HG02763 (cell line): ENCODE measurements at regions not wholly inside any gene's neighbourhood (a gene's known extent, or its start where the extent isn't known, plus 50 kb on each side); places are given as distances from the start of the nearest gene placed in this dataset.

Experiments used
- ATAC-seq: cut with Tn5 transposase; IDR thresholded peaks from one replicate; pipeline ENCODE4 v1.9.1; 2021; ENCODE audit warnings: mild to moderate bottlenecking, moderate library complexity; ENCODE audit not compliant: unreplicated experiment

DNA sequence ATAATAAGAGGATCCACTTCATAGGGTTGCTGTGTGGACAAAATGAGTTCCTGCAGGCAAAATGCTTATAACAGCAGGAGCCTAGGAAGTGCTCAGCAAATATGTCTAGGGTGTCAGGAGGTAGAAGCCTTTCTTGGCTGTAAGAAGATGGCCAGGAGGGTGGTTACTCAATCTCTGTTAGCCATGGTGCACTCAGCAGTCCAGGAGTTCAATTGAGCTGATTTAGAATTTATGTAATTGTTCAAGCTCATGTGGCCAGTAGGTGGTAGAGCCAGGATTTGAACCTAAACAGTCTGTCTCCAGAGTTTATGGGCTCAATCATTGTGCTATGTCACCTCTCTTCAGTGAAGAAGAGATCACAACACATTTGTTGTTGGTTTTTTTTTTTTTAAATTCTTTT lies 381.2 kb downstream of the KIF4B start:
- ATAC-seq, result no peak

GRCh38 chr5:155402927-155403640 lies 389.5 kb downstream of the KIF4B start:
- ATAC-seq, result no peak

GRCh38 chr5:155406815-155407214 lies 393.3 kb downstream of the KIF4B start:
- ATAC-seq, result no peak

DNA sequence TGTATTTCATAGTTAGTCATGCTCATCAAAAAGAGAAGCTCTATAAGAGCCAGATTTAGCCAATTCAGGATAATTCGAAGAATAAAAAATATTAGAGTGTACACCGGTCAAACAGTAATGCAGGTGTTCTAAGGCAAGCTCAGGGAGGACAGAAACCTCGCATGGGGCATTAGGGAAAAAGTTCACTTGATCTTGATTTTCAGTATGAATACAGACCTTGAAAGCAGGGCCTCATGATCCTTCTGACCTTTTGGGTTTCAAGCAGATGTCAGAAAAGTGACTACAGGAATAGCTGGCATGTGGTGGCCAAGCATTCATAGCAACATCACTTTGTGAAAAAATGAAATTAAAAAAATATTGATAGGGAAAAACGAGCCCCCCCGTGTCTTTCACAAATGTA lies 394.9 kb downstream of the KIF4B start:
- ATAC-seq, result no peak

DNA sequence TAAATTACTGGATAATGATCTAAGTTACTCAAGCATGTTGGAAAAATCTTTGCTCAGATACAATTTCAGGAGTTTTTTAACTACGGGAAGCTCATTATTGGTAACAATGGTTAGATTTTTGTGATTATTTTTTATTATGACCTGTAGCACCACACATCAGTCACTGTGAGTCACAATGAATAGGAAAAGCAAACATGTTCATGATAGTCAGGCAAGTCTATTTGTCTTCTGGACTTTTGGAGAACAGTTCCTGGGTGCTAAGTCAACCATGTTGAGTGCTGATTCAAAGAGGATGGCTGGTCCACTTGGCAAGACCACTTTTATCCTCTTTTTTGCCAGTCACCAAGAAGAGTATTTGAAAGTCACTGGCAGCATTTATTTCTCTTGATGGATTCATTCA lies 403.2 kb downstream of the KIF4B start:
- ATAC-seq, result no peak

DNA sequence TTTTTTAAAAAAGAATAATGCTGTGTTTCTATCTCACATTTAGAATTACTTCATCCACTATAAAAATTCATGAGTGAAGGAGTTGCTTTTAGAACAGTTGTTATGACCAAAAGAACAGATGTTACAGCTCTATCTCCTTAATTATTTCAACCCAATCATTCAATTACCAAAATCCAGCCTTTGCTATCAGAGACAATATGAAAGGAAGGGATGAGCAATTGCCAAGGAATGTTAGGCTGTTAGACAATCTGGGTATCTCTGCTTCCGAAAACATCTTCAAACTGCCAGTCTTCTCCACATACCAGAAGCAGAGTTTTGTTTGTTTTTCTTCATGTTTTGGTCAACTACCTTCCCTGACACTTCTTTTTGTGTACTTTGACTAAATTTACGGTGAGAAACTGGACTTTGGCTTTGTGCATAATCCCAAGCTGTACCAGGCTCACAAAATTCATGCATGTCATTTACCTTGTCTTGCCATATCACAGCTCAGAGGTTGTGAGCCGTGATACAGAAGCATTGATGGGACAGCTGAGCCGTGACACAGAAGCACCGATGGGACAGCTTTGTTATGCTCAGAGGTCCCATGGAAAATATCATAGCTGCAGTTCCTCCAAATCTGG lies 405.5 kb downstream of the KIF4B start:
- ATAC-seq, result no peak

GRCh38 chr5:155430192-155430591 lies 416.6 kb downstream of the KIF4B start:
- ATAC-seq, result no peak

GRCh38 chr5:155434267-155434666 lies 420.7 kb downstream of the KIF4B start:
- ATAC-seq, result no peak

- no peak for ATAC-seq
These were observed 421.1 kb downstream of the KIF4B start for GRCh38 chr5:155434681-155435080.

DNA sequence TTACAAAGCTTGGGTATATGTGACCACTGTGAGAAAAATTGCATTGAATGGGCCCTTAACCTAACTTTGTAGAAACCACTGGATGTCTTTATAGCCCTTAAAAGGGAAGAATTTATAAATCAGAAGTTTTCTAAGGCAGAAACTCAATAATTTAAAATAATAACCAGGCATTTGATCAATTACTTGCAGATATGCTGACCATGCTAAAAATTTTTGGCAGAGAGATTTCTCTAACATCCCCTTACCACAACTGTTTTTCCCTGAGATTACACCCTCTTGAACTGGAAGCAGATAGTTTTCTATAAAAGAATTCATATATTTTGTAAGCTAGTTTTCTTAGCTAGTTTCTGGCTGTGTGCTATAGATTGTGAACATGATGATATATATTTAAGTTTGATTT lies 428.3 kb downstream of the KIF4B start:
- no peak for ATAC-seq

GRCh38 chr5:155451106-155451505 lies 437.6 kb downstream of the KIF4B start:
- ATAC-seq, result no peak

DNA sequence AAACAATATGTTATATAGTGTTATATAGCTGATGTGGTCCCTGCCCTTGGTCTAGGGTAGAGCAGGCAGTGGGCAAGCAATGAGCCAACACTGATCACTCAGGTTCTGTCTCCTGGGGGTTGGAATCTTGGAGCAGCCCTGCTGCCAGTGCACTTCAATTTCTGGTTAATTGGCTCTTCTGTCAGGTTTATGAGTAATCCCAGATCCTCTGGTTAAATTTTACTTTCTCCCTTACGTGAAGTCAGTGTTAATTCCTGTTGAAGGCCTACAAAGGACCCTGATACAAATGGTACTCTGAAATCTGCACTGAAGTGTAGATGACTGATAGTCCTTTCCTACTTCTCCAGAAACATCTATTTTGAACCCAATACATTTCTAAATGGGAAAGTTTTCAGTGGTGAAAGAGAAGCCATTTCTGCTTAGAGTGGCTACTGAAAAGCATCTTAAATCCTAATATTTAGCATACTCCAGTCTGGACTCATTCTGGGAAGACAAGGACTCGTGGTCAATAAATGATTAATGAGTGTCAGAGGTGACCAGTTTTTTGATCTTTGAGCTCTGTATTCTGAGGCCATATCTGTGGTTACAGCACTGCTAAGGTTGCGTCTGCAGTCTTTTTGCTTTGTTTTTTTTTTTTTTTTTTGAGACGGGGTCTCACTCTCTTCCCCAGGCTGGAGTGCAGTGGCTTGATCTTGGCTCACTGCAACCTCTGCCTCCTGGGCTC lies 442.4 kb downstream of the KIF4B start:
- no peak for ATAC-seq

GRCh38 chr5:155459889-155460500 lies 446.4 kb downstream of the KIF4B start:
- no peak for ATAC-seq

- no peak for ATAC-seq
These were observed 447.0 kb downstream of the KIF4B start for GRCh38 chr5:155460501-155460931.

- no peak for ATAC-seq
These were observed 447.7 kb downstream of the KIF4B start for GRCh38 chr5:155461304-155461703.

DNA sequence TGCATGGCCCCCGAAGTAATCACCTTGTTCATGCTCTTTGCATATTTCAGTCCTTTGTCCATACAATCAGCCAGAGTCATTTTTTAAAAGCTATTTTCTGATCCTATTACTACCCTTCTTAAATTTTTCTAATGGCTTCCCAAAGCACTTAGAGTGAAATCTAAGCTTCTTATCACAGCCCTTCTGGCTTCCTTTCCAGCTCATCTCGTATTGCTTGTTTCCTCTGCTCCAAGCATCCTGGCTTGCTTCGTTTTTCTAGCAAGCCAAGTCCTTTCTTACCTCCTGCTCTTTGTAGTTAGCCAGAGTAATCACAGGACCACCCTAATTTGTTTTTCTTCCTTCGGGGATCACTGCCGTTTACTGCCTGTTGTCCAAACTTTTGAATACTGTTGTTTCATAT lies 453.3 kb downstream of the KIF4B start:
- no peak for ATAC-seq

DNA sequence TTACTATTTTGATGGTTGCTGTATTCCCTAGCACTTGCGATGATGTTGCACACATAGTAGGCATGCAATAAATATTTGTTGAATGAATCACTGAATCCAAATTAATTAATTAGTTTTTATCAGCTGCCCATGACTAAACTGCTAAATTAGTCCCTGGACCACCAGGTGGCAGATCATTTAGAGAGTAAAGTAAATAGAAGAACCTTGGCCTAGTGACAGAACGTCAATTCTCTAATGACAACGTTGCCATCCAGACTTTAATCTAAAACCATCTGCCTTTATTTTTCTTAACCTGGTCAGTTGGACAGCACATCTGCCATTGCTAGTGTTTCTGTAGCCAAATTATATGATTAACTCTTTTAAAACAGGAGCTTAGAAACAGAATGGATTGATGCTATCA lies 457.5 kb downstream of the KIF4B start:
- no peak for ATAC-seq

DNA sequence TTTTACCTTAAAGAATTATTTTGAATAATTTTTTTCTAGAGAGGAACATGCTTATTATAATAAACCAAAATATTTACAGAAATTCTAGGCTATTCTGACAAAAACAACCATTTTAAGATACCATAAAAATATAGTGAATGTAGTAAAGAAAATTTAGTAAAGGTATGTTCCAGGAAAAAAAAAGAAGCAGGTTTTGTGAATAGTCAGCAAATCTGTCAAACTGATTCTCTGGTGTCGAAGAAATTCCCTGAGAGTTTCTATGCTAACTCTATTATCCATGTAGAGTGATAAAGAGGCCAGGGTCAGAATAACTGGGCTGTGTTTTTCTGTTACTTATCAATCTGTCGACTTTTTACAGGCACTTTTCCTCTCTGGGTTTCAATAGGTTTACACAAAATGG lies 459.2 kb downstream of the KIF4B start:
- no peak for ATAC-seq

DNA sequence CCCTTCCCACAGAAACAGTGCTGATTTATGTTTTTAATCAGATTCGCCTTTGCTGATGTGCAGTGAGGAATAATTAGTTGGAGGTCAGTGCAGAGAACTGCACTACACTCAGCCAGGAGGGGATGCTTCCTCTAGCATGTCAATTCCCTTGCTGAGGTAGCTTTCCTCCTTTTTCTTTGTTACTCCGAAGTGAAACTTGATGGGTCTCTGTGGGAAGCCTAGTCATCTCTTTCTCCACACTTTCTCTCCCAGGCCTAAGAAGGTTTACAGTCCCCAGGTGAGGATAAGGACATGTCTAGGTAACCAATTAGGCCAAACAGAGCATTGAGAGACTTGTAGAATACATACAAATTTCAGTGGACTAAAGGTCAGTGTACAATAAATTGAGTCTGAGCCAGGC lies 461.8 kb downstream of the KIF4B start:
- no peak for ATAC-seq

DNA sequence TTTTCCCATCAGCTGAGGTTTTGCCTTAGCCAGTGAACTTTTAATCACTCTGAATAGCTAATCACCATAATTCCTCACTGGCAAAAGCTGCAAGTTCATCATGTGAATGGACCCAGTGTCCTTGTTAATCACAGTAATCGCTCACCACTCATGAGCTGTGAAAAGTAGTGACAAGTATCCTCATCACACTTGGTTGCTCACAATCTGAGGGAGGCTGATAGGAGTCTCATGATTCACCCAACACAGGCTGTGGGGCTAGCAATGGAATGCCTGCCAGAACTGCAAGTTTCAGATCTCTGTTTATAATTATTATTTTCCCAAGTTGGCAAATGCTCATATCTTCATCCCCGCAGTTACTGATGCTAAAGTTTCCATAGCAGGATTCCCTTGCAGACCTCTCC lies 467.2 kb downstream of the KIF4B start:
- ATAC-seq, result no peak

GRCh38 chr5:155481182-155481581 lies 467.6 kb downstream of the KIF4B start:
- no peak for ATAC-seq

- ATAC-seq, result no peak
These were observed 468.9 kb downstream of the KIF4B start for GRCh38 chr5:155482428-155482827.
